DMS53 treated with DMSO at 0.1 percent for 48 hours (cell line): ENCODE measurements at regions not wholly inside any gene's neighbourhood (a gene's known extent, or its start where the extent isn't known, plus 50 kb on each side); places are given as distances from the start of the nearest gene placed in this dataset.
"Not testable (repeated sequence)": the region's sequence is repeated elsewhere in the genome, so short reads cannot be mapped to it uniquely, and the experiment has no call there.

Experiments used
- DNase-seq: peaks from one replicate; lab custom pipeline; 2025; ENCODE audit not compliant: unreplicated experiment; lab: John Stamatoyannopoulos, UW

GRCh38 chr4:179607003-179607402 lies 2164.8 kb upstream of the AGA start:
- DNase-seq: no peak

DNA sequence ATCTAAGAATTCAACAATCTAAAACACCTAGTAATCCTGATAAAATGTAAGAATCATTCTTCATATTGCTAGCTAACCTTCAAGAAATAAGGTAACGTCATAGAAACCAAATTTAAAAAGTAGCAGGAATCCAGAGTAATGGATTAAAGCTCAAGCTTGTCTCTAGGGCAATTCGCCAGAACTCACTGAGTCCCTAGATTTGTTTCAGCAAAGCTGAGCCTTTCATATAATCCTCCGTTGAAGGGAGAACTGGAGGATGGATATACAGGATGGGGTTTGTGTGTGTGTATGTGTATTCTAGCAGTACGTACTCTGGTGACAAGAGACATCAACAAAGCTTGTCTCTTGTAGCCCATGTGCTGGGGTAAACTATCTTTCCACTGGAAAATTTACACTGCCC lies 2173.5 kb upstream of the AGA start:
- no peak for DNase-seq

DNA sequence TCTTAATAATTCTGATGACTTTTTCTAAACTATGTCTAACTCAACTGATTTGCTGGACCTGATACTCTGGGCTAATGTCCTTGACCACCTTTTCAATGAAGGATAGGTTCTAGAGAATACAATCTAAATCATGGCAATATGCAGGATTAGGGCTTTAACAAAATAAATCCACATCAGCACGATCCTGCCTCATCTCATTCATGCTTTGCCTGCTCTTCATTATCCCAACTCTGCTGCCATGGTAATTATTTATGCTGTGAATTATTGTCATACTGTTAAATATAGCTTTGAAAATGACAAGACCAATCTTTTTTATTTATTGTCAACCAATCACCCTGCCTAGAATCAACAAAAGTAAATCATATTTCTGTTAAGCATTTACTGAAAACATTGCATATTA lies 2176.7 kb upstream of the AGA start:
- no peak for DNase-seq

DNA sequence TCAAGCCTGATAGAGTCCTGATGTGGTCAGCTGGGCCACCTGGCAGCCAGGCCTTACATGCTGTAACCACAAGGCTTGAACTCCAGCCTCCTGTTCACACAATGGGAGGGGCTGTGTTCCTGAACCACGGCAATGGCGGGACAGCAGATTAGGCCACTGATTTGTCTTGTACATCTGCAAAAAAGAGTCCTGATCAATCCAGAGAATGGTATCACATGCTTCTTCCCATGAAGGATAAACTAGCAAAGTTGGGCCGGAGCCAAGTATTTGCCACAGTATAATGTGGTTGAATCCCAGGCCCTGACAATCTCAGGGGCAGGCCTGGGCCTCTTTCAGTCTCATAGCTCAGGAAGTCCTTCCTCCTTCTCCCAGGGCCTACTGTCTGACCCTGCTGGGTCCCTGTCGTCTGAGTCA lies 2182.5 kb upstream of the AGA start:
- DNase-seq: no peak

DNA sequence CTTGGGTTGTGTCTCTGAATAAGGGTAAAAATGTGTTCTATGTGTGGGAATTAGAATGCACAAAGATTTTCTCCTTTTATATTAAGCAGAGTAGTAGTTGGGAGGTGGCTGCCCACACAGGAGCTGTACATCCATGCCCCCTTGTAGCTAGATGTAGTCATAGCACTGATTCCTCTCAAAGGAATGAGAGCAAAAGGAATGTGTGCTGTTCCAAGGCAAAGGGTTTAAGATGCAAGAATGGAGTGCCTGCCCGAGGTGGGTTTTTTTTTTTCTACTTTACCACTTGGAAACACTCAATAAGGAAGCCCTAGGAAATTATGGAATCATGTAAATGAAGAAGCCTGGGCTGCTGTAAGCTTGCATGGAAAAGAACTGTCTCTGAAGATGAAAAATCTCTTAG lies 2183.2 kb upstream of the AGA start:
- no peak for DNase-seq

GRCh38 chr4:179626687-179627086 lies 2184.4 kb upstream of the AGA start:
- no peak for DNase-seq

- no peak for DNase-seq
Observed at GRCh38 chr4:179631321-179631720, 2189.1 kb upstream of the AGA start.

- no peak for DNase-seq
Observed at GRCh38 chr4:179634862-179635261, 2192.6 kb upstream of the AGA start.

DNA sequence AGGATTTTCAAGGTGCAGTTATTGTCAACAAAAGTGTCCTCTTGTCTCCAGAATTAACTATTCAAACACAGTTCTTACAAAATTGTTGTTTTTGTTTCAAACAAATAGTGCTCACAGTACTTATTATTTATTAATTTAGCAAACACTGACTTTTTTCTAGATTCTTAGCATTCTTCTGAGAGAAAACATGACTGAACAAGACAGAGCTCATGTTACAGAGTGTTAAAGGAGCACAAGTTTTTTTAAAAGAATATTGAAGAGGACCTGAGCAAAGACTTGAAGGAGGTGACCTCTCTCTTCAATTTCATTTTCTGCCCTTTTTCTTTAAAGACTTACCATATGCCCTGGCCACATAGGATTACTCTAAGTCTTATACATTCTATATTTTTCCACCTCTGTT lies 2220.3 kb upstream of the AGA start:
- DNase-seq: no peak

DNA sequence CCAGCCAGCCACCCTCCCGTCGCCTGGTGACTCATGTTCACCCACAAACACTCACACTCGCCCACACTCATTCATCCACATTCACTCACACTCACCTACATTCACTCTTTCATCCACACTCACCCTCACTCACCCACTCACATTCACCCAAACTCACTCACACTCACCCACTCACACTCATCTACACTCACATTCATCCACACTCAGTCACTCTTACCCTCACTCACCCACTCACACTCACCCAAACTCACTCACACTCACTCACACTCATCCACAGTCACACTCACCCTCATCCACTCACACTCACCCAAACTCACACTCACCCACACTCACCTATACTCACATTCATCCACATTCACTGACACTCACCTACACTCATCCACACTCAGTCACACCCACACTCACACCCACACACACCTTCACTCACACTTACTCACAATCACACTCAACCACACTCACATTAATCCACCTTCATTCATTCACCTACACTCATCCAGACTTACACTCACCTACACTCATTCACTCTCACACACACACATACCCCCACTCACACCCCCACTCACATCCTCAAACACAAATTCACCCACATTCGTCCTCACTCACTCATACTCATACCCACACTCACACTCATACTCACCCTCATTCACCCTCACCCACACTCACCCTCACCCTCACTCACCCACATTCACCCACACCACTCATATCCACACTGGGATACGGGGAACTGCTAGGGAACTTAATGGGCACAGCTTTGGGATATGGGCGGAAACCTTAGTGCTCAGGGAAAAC lies 2221.6 kb upstream of the AGA start:
- no peak for DNase-seq

DNA sequence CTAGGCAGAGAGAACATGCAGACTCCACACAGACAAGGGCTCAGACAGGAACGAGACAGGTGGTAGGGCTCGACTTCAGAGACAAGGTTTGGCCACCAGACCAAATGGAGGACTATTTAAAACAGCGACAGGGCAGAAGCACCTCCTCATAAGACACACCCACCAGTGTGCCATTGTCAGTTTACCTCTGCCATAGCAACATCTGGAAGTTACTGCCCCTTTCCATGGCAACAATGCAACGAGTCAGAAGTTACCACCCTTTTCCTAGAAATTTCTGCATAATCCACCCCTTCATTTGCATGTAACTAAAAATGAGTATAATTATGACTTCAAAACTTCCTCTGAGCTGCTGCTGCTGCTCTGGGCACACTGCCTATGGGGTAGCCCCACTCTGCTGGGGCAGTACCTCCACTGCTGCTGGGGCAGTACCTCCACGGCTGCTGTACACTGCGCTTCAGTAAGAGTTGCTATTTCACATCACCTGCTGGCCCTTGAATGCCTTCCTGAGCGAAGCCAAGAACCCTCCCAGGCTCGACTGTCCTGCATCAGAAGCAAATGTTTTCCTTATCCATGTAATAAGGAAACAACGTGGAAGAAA lies 2222.3 kb upstream of the AGA start:
- DNase-seq: no peak

- DNase-seq: no peak
Observed at GRCh38 chr4:179666226-179666625, 2224.0 kb upstream of the AGA start.

DNA sequence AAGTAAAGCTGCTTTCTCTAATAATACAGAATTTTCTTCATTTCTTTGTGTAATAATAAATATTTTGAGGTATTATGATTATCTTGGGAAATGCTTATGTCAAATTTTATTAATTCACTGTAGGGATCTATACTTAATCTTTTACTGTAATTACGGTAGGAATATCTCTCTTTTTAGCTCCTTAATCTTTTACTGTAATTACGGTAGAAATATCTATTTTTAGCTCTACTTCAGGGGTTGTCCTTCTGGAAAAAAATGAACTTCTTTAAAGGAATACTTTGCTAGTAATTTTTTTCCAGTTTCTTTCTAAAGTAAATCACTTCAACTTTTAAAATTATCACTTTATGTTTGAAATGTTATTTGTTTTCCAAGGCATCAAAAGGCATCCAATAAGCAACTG lies 2229.4 kb upstream of the AGA start:
- DNase-seq: no peak

DNA sequence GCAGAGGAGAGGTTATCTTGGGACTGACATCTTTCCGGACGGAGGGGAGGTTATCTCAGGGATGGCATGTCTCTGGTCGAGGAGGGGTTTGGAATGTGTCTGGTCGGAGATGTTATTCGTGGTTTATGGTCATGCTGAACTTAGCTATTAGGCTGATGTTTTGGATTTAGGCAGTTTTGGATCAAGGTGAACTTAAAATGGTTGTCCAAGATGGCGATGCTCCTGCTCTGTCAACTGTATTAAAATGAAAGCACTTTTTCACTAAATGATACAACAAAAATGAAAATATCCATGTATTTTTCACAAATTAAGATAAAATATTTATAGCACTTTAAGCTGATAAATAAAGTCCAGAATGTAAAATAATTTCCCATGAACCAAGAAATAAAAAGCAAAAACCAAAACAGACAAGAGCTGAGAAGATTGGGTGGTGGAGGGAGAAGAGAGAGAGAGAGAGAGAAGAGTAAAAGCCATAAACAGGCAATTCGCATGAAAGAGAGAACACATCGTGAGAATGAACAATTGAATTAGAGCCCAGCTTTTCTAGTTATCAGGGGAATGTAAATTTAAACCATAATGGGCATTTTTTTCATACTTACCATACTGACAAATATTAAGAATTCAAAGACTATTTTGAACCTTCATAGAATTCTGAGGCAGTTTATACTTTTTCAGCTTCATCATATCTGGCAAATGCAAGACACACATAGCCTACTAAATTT lies 2236.0 kb upstream of the AGA start:
- no peak for DNase-seq

- not testable (repeated sequence) for DNase-seq
Observed at GRCh38 chr4:179683661-179684060, 2241.4 kb upstream of the AGA start.

DNA sequence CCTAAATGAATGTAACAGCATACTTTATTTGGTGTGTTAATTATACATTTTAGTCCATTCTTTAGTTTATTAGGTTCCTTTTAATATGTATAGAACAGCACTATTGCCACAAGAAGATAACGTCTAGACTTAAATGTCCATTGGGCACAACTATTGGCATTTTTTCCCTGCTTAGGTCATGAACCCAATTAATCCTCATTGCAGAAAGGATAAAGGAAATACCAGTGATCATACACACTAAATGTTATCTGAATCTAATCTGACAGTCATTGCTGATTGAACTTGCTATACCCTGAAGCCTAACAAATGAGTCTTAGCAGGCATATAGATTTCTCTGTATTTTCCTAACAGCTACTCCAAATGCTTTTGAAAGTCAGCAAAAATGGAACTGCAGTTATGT lies 2250.0 kb upstream of the AGA start:
- DNase-seq: no peak

- DNase-seq: peak; percentile 24
Observed at GRCh38 chr4:179695175-179695574, 2252.9 kb upstream of the AGA start.

GRCh38 chr4:179698321-179698720 lies 2256.1 kb upstream of the AGA start:
- DNase-seq: no peak

- peak; percentile 4 for DNase-seq
Observed at GRCh38 chr4:179709961-179710624, 2267.9 kb upstream of the AGA start.

DNA sequence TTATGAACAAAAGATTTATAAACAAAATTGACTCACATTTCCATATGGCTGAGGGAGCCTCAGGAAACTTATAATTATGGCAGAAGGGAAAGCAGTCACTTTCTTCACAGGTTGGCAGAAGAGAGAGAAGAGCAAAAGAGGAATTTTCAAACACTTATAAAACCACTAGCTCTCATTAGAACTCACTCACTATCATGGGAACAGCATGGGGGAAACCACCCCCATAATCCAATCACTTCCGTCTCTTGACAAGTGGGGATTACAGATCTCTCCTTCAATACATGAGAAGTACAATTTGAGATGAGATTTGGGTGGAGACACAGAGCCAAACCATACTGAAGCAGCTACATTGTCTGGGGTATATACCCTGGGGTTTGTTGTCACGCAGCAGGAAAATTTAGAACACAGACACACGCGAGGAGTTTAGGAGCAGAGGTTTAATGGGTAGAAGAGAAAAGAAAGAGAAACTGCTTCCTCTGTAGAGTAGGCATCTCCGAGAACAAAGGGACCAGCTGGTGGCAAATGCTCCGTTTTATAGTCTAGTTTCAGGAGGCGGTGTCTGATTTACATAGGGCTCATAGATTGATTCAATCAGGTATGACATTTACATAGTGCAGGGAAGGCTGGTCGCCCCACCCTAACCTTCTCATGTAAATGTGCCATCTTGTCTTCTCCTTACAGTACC lies 2277.7 kb upstream of the AGA start:
- no peak for DNase-seq

DNA sequence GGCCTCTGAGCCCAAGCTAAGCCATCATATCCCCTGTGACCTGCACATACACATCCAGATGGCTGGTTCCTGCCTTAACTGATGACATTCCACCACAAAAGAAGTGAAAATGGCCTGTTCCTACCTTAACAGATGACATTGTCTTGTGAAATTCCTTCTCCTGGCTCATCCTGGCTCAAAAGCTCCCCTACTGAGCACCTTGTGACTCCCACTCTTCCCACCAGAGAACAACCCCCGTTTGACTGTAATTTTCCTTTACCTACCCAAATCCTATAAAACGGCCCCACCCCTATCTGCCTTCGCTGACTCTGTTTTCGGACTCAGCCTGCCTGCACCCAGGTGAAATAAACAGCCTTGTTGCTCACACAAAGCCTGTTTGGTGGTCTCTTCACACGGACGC lies 2284.3 kb upstream of the AGA start:
- DNase-seq: not testable (repeated sequence)
